GM12872 (cell line): ENCODE measurements at regions not wholly inside any gene's neighbourhood (a gene's known extent, or its start where the extent isn't known, plus 50 kb on each side); places are given as distances from the start of the nearest gene placed in this dataset.

Experiments used
- CTCF ChIP-seq: IDR thresholded peaks from 3 replicates; pipeline ENCODE4 v1.5.1; 2011; ENCODE audit warnings: low read depth, mild to moderate bottlenecking, low read length, moderate library complexity; ENCODE audit not compliant: insufficient read depth

DNA sequence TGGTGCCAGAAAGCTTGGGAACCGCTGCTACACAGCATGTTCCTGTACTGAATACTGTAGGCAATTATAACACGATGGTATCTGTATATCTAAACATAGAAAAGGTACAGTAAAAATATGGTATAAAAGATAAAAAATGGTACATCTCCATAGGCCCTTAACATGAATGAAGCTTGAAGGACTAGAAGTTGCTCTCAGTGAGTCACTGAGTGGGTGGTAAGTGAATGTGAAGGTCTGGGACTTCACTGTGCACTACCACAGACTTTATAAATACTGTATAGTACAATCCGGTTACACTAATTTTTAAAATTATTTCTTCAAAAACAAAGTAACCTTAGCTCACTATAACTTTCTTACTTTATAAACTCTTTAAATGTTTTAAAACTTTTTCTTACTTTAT is 819.9 kb upstream of the GRAMD2B start:
- TF ChIP-seq CTCF: no peak

DNA sequence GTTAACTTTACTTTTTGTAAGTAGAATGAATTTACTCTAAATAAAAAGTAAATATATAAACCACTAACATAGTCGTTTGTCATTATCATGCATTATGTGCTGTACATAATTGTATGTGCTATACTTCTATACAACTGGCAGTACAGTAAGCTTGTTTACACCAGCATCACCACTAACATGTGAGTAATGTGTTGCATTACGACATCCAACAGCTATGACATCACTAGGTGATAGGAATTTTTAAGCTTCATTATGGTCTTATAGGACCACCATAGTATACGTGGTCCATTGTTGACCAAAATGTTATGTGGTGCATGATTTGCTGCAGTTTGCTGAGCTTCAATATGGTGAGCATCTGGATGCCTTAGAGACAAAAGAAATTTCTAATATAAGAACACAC is 819.1 kb upstream of the GRAMD2B start:
- no peak for TF ChIP-seq CTCF

DNA sequence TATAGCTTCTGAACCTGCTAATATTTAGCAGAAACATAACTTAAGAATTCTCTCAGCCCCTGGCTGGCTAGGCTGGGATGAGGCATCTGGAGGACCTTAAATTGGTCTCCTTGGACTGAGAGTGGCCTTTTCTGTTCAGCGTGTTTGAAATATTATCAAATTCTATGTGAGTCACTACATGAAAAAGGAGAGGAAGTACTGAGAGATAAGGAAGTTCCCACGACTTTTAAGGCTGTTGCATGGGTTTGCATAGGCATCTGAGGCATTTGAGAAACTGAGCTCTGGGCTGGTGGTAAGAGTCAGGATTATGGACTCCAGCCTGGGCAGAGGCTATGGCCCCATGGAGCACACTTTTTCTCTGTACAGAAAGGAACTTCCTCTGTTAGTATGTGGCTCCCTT is 816.2 kb upstream of the GRAMD2B start:
- no peak for TF ChIP-seq CTCF

DNA sequence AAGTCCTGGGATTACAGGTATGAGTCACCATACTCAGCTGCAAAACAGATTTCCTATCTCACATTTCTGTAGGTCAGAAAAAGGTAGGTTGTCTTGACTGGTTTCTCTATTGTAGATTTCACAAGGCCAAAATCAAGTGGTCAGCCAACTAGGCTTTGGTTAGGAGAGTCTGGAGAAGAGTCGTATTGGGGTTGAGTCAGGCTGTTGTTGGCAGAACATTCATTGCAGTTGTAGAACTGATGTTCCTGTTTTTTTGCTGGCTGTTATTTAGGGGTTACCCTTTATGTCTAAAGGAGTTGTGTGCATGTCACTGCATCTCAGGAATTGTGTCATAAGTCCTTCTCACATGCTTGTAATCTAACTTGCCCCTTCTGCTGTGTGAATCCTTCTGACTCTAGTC is 814.2 kb upstream of the GRAMD2B start:
- TF ChIP-seq CTCF: no peak

DNA sequence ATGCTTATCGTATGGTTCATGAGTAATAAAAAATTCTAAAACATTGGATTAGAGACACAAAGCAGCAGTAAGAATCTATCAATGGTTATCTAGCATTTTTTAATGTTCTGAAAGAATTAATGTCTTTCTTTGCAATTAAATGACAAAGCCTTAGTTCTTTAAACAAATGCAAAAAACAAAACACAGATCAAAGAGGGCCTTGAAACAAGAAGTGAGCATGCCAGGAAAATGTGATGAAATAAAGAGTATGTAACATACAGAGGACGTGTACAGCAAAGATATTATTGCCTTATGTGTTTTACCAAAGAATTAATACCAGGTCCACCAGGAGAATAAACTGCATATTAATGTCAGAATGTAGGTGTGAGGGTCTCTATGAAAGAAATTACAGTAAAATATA is 812.3 kb upstream of the GRAMD2B start:
- no peak for TF ChIP-seq CTCF

DNA sequence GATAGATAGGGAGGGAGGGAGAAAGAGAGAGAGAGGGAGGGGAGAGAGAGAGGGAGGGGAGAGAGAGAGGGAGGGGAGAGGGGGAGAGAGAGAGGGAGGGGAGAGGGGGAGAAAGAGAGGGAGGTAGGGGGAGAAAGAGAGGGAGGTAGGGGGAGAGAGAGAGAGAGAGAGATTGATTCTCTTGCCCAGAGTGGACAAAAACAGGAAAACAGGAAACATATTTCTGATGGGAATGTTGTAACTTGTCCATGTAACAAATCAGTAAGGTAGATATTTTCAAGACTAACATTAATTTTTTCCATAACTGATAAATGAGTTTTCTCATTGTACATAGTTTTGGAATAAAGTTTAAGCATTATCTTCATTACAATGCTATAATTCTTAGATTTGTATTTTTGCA is 811.7 kb upstream of the GRAMD2B start:
- TF ChIP-seq CTCF: no peak

DNA sequence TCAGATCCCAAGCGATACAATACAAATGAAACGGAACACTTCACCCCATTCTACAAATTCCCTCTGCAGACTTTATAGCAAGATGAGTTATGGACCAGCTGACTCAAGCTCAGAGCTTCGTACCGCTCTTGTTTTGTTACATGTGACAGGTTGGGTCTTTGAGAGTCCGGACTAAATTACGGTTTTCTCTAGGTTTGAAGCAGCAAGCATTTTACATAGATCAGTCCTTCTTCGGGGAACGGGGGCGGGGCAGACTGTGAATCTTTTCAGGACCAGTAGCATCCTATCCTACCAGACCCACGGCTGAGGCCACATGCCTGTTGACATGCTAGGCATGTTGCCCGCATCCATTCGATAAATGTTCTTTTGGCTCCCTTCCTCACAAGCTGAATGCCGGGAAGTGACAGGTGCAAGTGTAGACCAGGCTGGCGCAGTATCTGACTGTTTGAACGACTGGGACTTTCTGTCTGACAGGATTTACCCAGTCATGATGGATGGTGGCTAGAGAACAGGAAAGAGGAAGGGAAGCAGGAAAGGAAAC is 811.0 kb upstream of the GRAMD2B start:
- TF ChIP-seq CTCF: no peak

- TF ChIP-seq CTCF: no peak
These were observed 810.4 kb upstream of the GRAMD2B start for GRCh38 chr5:125612776-125613175.
